ENCODE measurements at regions not wholly inside any gene's neighbourhood (a gene's known extent, or its start where the extent isn't known, plus 50 kb on each side); places are given as distances from the start of the nearest gene placed in this dataset.
A peak's percentile ranks its signal among the peaks of the same experiment; 100 is the strongest.

GRCh38 chr16:6884002-6884401 is 448.6 kb upstream of the RBFOX1 start:
- H3K4me1 ChIP-seq (ENCODE audit: control insufficient read depth in 1 of 2, insufficient read depth in 2 of 2, low read length in 2 of 2), result peaks cover 3 to 10% of the 10 kb centered on the region in 2 experiments
- H4K91ac ChIP-seq (ENCODE audit: low read depth, low read length), result no peak overlapping the region
- no peak overlapping the region for H3K4me3 ChIP-seq (ENCODE audit: low read depth, low read length)
- DNase-seq, result no peak
- no peak overlapping the region for H3K23ac ChIP-seq (ENCODE audit: low read length)
- H3K14ac ChIP-seq (ENCODE audit: low read length), result no peak overlapping the region
- H2AFZ ChIP-seq (ENCODE audit: insufficient read depth, low read length, poor library complexity), result no peak overlapping the region
- H2BK120ac ChIP-seq (ENCODE audit: insufficient read depth, low read length, poor library complexity), result no peak overlapping the region
- H3K36me3 ChIP-seq (ENCODE audit: control insufficient read depth in 1 of 2, insufficient read depth in 2 of 2, low read length in 2 of 2), result no peaks in the 10 kb centered on the region
- H2BK5ac ChIP-seq (ENCODE audit: low read depth, low read length, poor library complexity), result no peak overlapping the region
- H3K79me2 ChIP-seq (ENCODE audit: control insufficient read depth, insufficient read depth, low read length, poor library complexity), result no peaks in the 10 kb centered on the region
- H4K12ac ChIP-seq (ENCODE audit: low read depth, low read length), result no peak overlapping the region
- H2AK5ac ChIP-seq (ENCODE audit: low read length), result no peak overlapping the region
- no peaks in the 10 kb centered on the region for H3K9me3 ChIP-seq (ENCODE audit: insufficient read depth, low read depth, low read length)
- H2BK12ac ChIP-seq (ENCODE audit: low read length), result no peak overlapping the region
- no peak overlapping the region for H3K9ac ChIP-seq (ENCODE audit: low read length)
- no CpG with 5 or more reads among the region's 7 CpGs for WGBS (ENCODE audit: extremely low coverage, insufficient coverage, insufficient read length)
- H3K27ac ChIP-seq (ENCODE audit: low read depth, low read length), result no peak overlapping the region
- H3K27me3 ChIP-seq (ENCODE audit: insufficient read depth, low read length), result no peaks in the 10 kb centered on the region
- no peak overlapping the region for H4K8ac ChIP-seq (ENCODE audit: low read depth, low read length)
- peaks cover 6% of the 10 kb centered on the region for H3K79me1 ChIP-seq (ENCODE audit: low read length)
- H3K4me2 ChIP-seq (ENCODE audit: low read length), result no peak overlapping the region
- H3K18ac ChIP-seq (ENCODE audit: low read length), result no peak overlapping the region
- H3K4ac ChIP-seq (ENCODE audit: low read depth, low read length), result no peak overlapping the region

- Histone ChIP-seq H2BK12ac (ENCODE audit: low read length) (peak overlapping the region; percentile 15), H2BK5ac (ENCODE audit: low read depth, low read length, poor library complexity) (no peak overlapping the region), H3K4me3 (ENCODE audit: low read depth, low read length) (no peak overlapping the region), H3K36me3 (ENCODE audit: control insufficient read depth in 1 of 2, insufficient read depth in 2 of 2, low read length in 2 of 2) (no peaks in the 10 kb centered on the region), H2AFZ (ENCODE audit: insufficient read depth, low read length, poor library complexity) (peak overlapping the region; percentile 37), H2BK120ac (ENCODE audit: insufficient read depth, low read length, poor library complexity) (no peak overlapping the region), H3K23ac (ENCODE audit: low read length) (no peak overlapping the region), H3K9me3 (ENCODE audit: insufficient read depth, low read depth, low read length) (no peaks in the 10 kb centered on the region), H3K9ac (ENCODE audit: low read length) (no peak overlapping the region), H3K27me3 (ENCODE audit: insufficient read depth, low read length) (no peaks in the 10 kb centered on the region), H4K8ac (ENCODE audit: low read depth, low read length) (peak overlapping the region; percentile 4), H4K12ac (ENCODE audit: low read depth, low read length) (no peak overlapping the region), H3K27ac (ENCODE audit: low read depth, low read length) (no peak overlapping the region), H3K79me1 (ENCODE audit: low read length) (peaks cover 6% of the 10 kb centered on the region), H3K14ac (ENCODE audit: low read length) (no peak overlapping the region), H3K4me2 (ENCODE audit: low read length) (no peak overlapping the region), H3K4ac (ENCODE audit: low read depth, low read length) (no peak overlapping the region), H3K18ac (ENCODE audit: low read length) (no peak overlapping the region), H2AK5ac (ENCODE audit: low read length) (no peak overlapping the region), H3K4me1 (ENCODE audit: control insufficient read depth in 1 of 2, insufficient read depth in 2 of 2, low read length in 2 of 2) (peaks cover 3 to 10% of the 10 kb centered on the region in 2 experiments), H3K79me2 (ENCODE audit: control insufficient read depth, insufficient read depth, low read length, poor library complexity) (no peaks in the 10 kb centered on the region), H4K91ac (ENCODE audit: low read depth, low read length) (no peak overlapping the region)
- DNase-seq, result no peak
- no CpG with 5 or more reads among the region's 4 CpGs for WGBS (ENCODE audit: extremely low coverage, insufficient coverage, insufficient read length)
Measured at GRCh38 chr16:6880263-6880662, 452.4 kb upstream of the RBFOX1 start.

- Histone ChIP-seq H3K79me1 (ENCODE audit: low read length) (no peaks in the 10 kb centered on the region), H2AK5ac (ENCODE audit: low read length) (no peak overlapping the region), H3K4me3 (ENCODE audit: low read depth, low read length) (no peak overlapping the region), H3K14ac (ENCODE audit: low read length) (no peak overlapping the region), H3K36me3 (ENCODE audit: control insufficient read depth in 1 of 2, insufficient read depth in 2 of 2, low read length in 2 of 2) (no peaks in the 10 kb centered on the region), H2AFZ (ENCODE audit: insufficient read depth, low read length, poor library complexity) (no peak overlapping the region), H3K23ac (ENCODE audit: low read length) (no peak overlapping the region), H3K9ac (ENCODE audit: low read length) (no peak overlapping the region), H3K9me3 (ENCODE audit: insufficient read depth, low read depth, low read length) (no peaks in the 10 kb centered on the region), H4K12ac (ENCODE audit: low read depth, low read length) (no peak overlapping the region), H4K8ac (ENCODE audit: low read depth, low read length) (no peak overlapping the region), H3K4me2 (ENCODE audit: low read length) (no peak overlapping the region), H2BK5ac (ENCODE audit: low read depth, low read length, poor library complexity) (no peak overlapping the region), H3K18ac (ENCODE audit: low read length) (no peak overlapping the region), H3K27me3 (ENCODE audit: insufficient read depth, low read length) (no peaks in the 10 kb centered on the region), H2BK12ac (ENCODE audit: low read length) (no peak overlapping the region), H3K27ac (ENCODE audit: low read depth, low read length) (no peak overlapping the region), H3K4me1 (ENCODE audit: control insufficient read depth in 1 of 2, insufficient read depth in 2 of 2, low read length in 2 of 2) (no peaks in the 10 kb centered on the region), H3K4ac (ENCODE audit: low read depth, low read length) (no peak overlapping the region), H2BK120ac (ENCODE audit: insufficient read depth, low read length, poor library complexity) (no peak overlapping the region), H3K79me2 (ENCODE audit: control insufficient read depth, insufficient read depth, low read length, poor library complexity) (no peaks in the 10 kb centered on the region), H4K91ac (ENCODE audit: low read depth, low read length) (no peak overlapping the region)
- DNase-seq, result peak in 1 of 2 donors; percentile 14
- no CpG with 5 or more reads among the region's 5 CpGs for WGBS (ENCODE audit: extremely low coverage, insufficient coverage, insufficient read length)
Measured at GRCh38 chr16:6864671-6865070, 468.0 kb upstream of the RBFOX1 start.

DNA sequence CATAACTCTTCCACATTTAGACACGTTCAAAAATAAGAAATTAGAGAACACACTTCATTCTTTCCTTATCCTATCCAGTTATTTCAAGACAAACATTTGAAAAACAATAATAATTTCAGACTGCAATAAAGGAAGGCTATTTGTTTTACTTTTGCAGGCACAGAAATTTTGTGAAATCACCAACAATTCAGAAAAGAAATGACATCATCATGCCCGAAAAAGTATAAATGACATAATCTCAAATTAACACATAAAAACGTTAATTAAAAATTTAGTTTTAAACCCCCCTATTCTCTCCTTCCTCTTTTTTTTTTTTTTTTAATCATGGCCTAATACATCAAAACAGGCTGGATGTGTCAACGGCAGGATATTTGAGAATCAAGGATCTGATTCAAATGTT is 468.4 kb upstream of the RBFOX1 start:
- Histone ChIP-seq H3K4me2 (ENCODE audit: low read length) (no peak overlapping the region), H3K18ac (ENCODE audit: low read length) (no peak overlapping the region), H2BK120ac (ENCODE audit: insufficient read depth, low read length, poor library complexity) (no peak overlapping the region), H3K79me1 (ENCODE audit: low read length) (no peaks in the 10 kb centered on the region), H3K79me2 (ENCODE audit: control insufficient read depth, insufficient read depth, low read length, poor library complexity) (no peaks in the 10 kb centered on the region), H2BK5ac (ENCODE audit: low read depth, low read length, poor library complexity) (no peak overlapping the region), H3K36me3 (ENCODE audit: control insufficient read depth in 1 of 2, insufficient read depth in 2 of 2, low read length in 2 of 2) (no peaks in the 10 kb centered on the region), H3K14ac (ENCODE audit: low read length) (no peak overlapping the region), H3K9me3 (ENCODE audit: insufficient read depth, low read depth, low read length) (no peaks in the 10 kb centered on the region), H4K91ac (ENCODE audit: low read depth, low read length) (no peak overlapping the region), H2AK5ac (ENCODE audit: low read length) (no peak overlapping the region), H3K4me3 (ENCODE audit: low read depth, low read length) (no peak overlapping the region), H3K27ac (ENCODE audit: low read depth, low read length) (no peak overlapping the region), H2BK12ac (ENCODE audit: low read length) (no peak overlapping the region), H4K12ac (ENCODE audit: low read depth, low read length) (no peak overlapping the region), H3K27me3 (ENCODE audit: insufficient read depth, low read length) (no peaks in the 10 kb centered on the region), H3K4ac (ENCODE audit: low read depth, low read length) (no peak overlapping the region), H3K4me1 (ENCODE audit: control insufficient read depth in 1 of 2, insufficient read depth in 2 of 2, low read length in 2 of 2) (no peaks in the 10 kb centered on the region), H4K8ac (ENCODE audit: low read depth, low read length) (no peak overlapping the region), H3K9ac (ENCODE audit: low read length) (no peak overlapping the region), H2AFZ (ENCODE audit: insufficient read depth, low read length, poor library complexity) (no peak overlapping the region), H3K23ac (ENCODE audit: low read length) (no peak overlapping the region)
- DNase-seq, result no peak
- WGBS (ENCODE audit: extremely low coverage, insufficient coverage, insufficient read length), result 100% methylated on average over 1 of the region's 4 CpGs
